ENCODE measurements at regions not wholly inside any gene's neighbourhood (a gene's known extent, or its start where the extent isn't known, plus 50 kb on each side); places are given as distances from the start of the nearest gene placed in this dataset.

DNA sequence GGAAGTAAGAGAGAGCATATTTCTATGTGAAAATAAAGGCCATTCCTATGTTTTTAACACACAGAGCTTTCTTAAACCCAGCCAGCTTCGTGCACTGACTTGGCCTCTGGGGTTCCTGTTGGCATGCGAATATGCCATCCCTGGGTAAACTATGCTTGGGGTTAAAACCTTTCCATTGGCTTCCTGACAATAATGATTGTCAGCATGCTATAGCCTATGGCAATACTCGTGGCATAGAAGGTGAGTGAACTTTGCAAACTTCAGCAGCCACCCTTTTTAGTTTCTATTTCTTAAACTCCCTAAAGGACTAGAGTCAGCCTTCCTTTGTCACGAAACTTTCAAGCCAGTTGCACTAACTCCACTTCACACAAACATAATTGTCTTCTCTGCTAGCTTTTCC, 148.4 kb upstream of the RGS6 start:
- TF ChIP-seq, protein P1, sequence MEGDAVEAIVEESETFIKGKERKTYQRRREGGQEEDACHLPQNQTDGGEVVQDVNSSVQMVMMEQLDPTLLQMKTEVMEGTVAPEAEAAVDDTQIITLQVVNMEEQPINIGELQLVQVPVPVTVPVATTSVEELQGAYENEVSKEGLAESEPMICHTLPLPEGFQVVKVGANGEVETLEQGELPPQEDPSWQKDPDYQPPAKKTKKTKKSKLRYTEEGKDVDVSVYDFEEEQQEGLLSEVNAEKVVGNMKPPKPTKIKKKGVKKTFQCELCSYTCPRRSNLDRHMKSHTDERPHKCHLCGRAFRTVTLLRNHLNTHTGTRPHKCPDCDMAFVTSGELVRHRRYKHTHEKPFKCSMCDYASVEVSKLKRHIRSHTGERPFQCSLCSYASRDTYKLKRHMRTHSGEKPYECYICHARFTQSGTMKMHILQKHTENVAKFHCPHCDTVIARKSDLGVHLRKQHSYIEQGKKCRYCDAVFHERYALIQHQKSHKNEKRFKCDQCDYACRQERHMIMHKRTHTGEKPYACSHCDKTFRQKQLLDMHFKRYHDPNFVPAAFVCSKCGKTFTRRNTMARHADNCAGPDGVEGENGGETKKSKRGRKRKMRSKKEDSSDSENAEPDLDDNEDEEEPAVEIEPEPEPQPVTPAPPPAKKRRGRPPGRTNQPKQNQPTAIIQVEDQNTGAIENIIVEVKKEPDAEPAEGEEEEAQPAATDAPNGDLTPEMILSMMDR (IDR thresholded peaks at IDR 0.05; ENCODE audit: low read length), result no peak
- TF ChIP-seq EZH2 (IDR thresholded peaks at IDR 0.05; ENCODE audit: borderline replicate concordance, low read length), result no peak

All from OCI-LY1 (cell line).